Fibroblast of villous mesenchyme (primary cell): ENCODE measurements at regions not wholly inside any gene's neighbourhood (a gene's known extent, or its start where the extent isn't known, plus 50 kb on each side); places are given as distances from the start of the nearest gene placed in this dataset.

Experiments
- DNase-seq: peaks from one replicate; pipeline ENCODE4 v3.0.0-alpha.2; 2010; ENCODE audit warnings: low read depth
- H3K4me3 ChIP-seq: 2 replicates; pipeline ENCODE4 v1.5.1; 2011; ENCODE audit warnings: low read depth, mild to moderate bottlenecking, low read length
- CTCF ChIP-seq: IDR thresholded peaks from 2 replicates; pipeline ENCODE4 v1.5.1; 2012; ENCODE audit warnings: low read depth, mild to moderate bottlenecking, low read length; ENCODE audit not compliant: insufficient read depth

GRCh38 chrX:38886112-38886511 lies 84.9 kb downstream of the MID1IP1 start:
- H3K4me3 ChIP-seq, result no peak overlapping the region
- no peak for TF ChIP-seq CTCF
- DNase-seq, result no peak

DNA sequence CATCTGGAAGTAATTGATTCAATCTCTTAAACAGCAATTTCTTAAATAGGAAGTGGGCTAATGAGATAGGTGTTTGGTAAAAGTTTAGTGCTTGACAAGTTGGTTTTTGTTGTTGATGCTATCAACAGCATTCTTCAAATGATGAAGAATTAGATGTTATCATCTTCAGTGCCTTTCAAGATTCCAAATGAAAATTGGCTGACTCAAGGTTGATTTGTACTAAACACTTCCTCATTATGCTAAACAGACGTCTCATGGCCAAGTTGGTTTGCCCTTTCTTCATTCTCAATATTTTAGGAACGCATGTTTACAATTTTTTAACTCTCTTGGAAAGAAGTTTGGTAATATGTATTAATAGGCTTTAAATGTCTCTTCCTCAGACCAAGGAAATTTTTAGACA lies 86.0 kb downstream of the MID1IP1 start:
- no peak overlapping the region for H3K4me3 ChIP-seq
- no peak for TF ChIP-seq CTCF
- DNase-seq, result peak; percentile 49

GRCh38 chrX:38890326-38890725 lies 89.1 kb downstream of the MID1IP1 start:
- no peak for DNase-seq
- TF ChIP-seq CTCF, result no peak
- H3K4me3 ChIP-seq, result no peak overlapping the region

- DNase-seq, result no peak
- TF ChIP-seq CTCF, result no peak
- H3K4me3 ChIP-seq, result no peak overlapping the region
These were observed 89.7 kb downstream of the MID1IP1 start for GRCh38 chrX:38890963-38891362.

- TF ChIP-seq CTCF, result no peak
- no peak for DNase-seq
These were observed 90.6 kb downstream of the MID1IP1 start for GRCh38 chrX:38891641-38892413.

DNA sequence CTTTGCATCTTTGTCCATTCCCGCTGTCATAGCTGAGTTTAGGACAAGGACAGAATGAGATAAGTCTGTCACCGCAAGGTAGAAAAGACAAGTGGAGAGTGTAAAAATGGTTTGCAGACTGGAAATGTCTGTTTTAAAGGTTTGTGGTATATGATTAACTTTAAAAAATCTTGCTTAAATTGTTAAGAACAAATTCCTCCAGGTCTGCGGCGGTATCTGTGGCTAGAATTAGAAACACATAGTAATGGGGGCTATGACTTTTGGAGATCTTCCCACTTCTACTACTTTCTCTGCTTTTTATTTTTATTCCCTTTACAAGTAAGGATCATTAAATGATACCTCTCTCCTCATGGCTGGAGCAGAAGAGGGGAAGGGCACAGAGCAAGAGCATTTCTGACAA lies 92.2 kb downstream of the MID1IP1 start:
- TF ChIP-seq CTCF, result no peak

More at GRCh38 chrX:38891641-38892413, 90.6 kb downstream of the MID1IP1 start:
- H3K4me3 ChIP-seq, result no peak overlapping the region

DNA sequence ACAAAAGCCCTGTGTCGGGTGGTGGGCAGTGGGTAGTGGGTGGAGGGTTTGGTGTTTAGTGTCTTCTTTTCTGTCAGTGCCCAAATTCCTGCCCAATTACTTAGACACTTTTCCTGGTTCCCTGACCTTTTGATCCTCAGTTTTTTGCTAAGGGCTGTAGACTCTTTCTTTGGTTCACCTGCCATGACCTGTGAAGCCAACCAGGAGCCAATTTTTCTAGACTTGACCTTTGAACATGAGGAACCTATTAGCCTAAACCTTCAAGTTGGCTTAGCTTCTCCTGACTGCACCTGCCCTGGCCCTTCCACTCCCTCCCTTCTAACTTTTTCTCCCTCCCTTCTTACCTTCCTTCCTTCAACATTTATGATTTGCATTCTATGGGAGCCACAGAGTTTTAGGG lies 94.5 kb downstream of the MID1IP1 start:
- H3K4me3 ChIP-seq, result no peak overlapping the region
- DNase-seq, result no peak
- no peak for TF ChIP-seq CTCF

More for the DNA sequence above, 92.2 kb downstream of the MID1IP1 start:
- H3K4me3 ChIP-seq, result no peak overlapping the region
- DNase-seq, result no peak
